T-helper 1 cell treated with Interleukin-12 subunit alpha and Interleukin-12 subunit beta and Interleukin-4 antibody, amounts not matched to agents 30 μg/mL and 1 μg/mL, for 36 hours (primary cell): ENCODE measurements at regions not wholly inside any gene's neighbourhood (a gene's known extent, or its start where the extent isn't known, plus 50 kb on each side); places are given as distances from the start of the nearest gene placed in this dataset.
"Not testable (repeated sequence)": the region's sequence is repeated elsewhere in the genome, so short reads cannot be mapped to it uniquely, and the experiment has no call there.

Experiments
- H3K27ac Mint-ChIP-seq: one replicate; pipeline ENCODE4 v1.8.0; 2021; ENCODE audit warnings: mild to moderate bottlenecking, mixed read lengths
- H3K27me3 Mint-ChIP-seq: one replicate; pipeline ENCODE4 v1.8.0; 2021; ENCODE audit warnings: low read depth, mixed read lengths
- H3K36me3 Mint-ChIP-seq: one replicate; pipeline ENCODE4 v1.8.0; 2021; ENCODE audit warnings: low read depth, mixed read lengths
- H3K4me1 Mint-ChIP-seq: one replicate; pipeline ENCODE4 v1.8.0; 2021; ENCODE audit warnings: low read depth, mixed read lengths
- H3K4me3 Mint-ChIP-seq: one replicate; pipeline ENCODE4 v1.8.0; 2021; ENCODE audit warnings: mild to moderate bottlenecking, moderate library complexity, mixed read lengths
- H3K9me3 Mint-ChIP-seq: one replicate; pipeline ENCODE4 v1.8.0; 2021; ENCODE audit warnings: mixed read lengths

- Mint-ChIP-seq H3K36me3 (no peaks in the 10 kb centered on the region), H3K9me3 (no peaks in the 10 kb centered on the region), H3K4me3 (no peak overlapping the region), H3K27me3 (peaks cover 7% of the 10 kb centered on the region), H3K27ac (no peak overlapping the region), H3K4me1 (no peaks in the 10 kb centered on the region)
Observed at GRCh38 chr7:25455683-25456251, 227.5 kb upstream of the NPVF start.

GRCh38 chr7:25456467-25457171, 228.3 kb upstream of the NPVF start:
- no peaks in the 10 kb centered on the region for H3K36me3 Mint-ChIP-seq
- H3K4me3 Mint-ChIP-seq, result no peak overlapping the region
- H3K27me3 Mint-ChIP-seq, result peaks cover 10% of the 10 kb centered on the region
- no peaks in the 10 kb centered on the region for H3K4me1 Mint-ChIP-seq
- H3K9me3 Mint-ChIP-seq, result no peaks in the 10 kb centered on the region
- H3K27ac Mint-ChIP-seq, result no peak overlapping the region

GRCh38 chr7:25459057-25459456, 230.8 kb upstream of the NPVF start:
- H3K27me3 Mint-ChIP-seq, result peaks cover 24% of the 10 kb centered on the region
- no peak overlapping the region for H3K4me3 Mint-ChIP-seq
- H3K36me3 Mint-ChIP-seq, result no peaks in the 10 kb centered on the region
- H3K9me3 Mint-ChIP-seq, result no peaks in the 10 kb centered on the region
- no peaks in the 10 kb centered on the region for H3K4me1 Mint-ChIP-seq
- no peak overlapping the region for H3K27ac Mint-ChIP-seq

- Mint-ChIP-seq H3K4me3 (no peak overlapping the region), H3K27ac (no peak overlapping the region), H3K36me3 (no peaks in the 10 kb centered on the region), H3K27me3 (peaks cover 31% of the 10 kb centered on the region), H3K9me3 (no peaks in the 10 kb centered on the region), H3K4me1 (no peaks in the 10 kb centered on the region)
Observed at GRCh38 chr7:25460433-25460832, 232.1 kb upstream of the NPVF start.

DNA sequence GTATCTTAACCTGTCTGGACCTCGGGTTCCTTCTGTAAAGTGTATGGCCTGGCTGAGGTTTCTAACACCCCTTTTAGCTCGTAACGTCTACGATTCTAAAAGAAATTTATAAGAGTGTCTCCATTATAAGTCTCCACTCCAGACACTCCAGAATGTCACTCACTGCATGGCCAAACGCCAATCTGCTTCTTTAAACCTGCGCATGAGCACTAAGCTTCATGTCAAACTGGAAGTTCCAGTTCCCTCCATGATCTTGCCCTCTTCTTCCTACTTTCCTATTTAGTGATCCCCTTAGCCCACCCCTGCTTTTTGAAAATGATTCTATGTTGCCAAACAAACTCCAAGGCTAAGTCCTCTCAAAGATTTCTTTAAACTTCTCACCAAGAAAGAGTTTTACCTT, 241.4 kb upstream of the NPVF start:
- no peak overlapping the region for H3K27ac Mint-ChIP-seq
- H3K9me3 Mint-ChIP-seq, result no peaks in the 10 kb centered on the region
- H3K36me3 Mint-ChIP-seq, result no peaks in the 10 kb centered on the region

DNA sequence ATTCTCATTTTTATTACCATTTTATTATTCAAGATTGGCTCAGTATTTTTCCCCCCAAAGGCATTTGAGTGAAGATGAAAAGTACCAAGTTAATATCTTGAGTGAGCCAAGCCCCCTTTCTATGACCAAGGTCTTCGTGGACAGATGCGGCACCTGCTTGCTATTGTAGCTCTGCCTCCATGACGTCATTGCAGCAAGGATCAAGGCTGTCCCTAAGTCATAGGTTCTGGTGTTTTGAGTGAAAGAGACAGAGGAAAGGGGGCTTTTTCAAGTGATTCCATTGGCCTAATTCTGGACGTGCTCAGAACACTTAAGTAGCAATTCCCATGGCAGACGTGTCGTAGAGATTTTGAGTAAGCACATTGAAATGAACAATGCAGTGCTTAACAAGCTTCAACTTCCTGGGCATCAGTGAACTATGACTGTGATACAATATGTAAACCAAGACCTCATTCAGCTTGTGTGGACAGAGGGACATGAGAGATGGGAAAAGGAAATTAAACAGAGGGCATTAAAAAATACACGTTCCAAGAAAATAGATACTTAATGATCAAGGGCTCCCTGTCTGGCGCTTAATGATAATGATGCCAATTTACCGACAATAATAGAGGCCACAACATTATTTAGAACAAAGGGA, 248.7 kb upstream of the NPVF start:
- Mint-ChIP-seq H3K9me3 (no peaks in the 10 kb centered on the region), H3K27me3 (peaks cover 3% of the 10 kb centered on the region), H3K4me1 (no peaks in the 10 kb centered on the region), H3K4me3 (no peak overlapping the region), H3K27ac (no peak overlapping the region), H3K36me3 (no peaks in the 10 kb centered on the region)

More for the DNA sequence above, 241.4 kb upstream of the NPVF start:
- no peak overlapping the region for H3K4me3 Mint-ChIP-seq
- H3K27me3 Mint-ChIP-seq, result peaks cover 2% of the 10 kb centered on the region
- no peaks in the 10 kb centered on the region for H3K4me1 Mint-ChIP-seq

GRCh38 chr7:25478221-25478620, 249.9 kb upstream of the NPVF start:
- not testable (repeated sequence) for H3K9me3 Mint-ChIP-seq, H3K36me3 Mint-ChIP-seq, H3K27me3 Mint-ChIP-seq, H3K4me3 Mint-ChIP-seq, H3K27ac Mint-ChIP-seq, H3K4me1 Mint-ChIP-seq

DNA sequence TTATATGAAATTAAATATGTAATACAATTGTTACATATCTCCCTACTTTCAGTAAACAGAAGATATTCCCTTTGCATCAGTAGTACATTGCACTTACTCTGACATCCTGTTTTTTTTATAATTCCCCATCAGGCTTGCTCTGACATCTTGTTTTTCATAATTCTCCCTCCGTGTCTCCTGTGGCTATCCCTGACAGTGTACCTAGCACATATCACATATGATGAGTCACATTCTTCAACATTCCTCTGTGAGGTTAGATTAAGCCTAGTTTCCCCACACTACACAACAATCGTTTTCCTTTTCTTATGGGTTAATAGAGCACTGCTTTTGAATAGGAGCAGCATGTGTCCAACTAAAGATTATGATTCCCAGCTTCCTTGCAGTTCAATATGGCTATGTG, 250.6 kb upstream of the NPVF start:
- Mint-ChIP-seq H3K4me1 (no peaks in the 10 kb centered on the region), H3K27me3 (peaks cover 9% of the 10 kb centered on the region)

GRCh38 chr7:25481891-25482290, 253.6 kb upstream of the NPVF start:
- H3K4me3 Mint-ChIP-seq, result no peak overlapping the region
- peaks cover 16% of the 10 kb centered on the region for H3K27me3 Mint-ChIP-seq

More for the DNA sequence above, 250.6 kb upstream of the NPVF start:
- H3K36me3 Mint-ChIP-seq, result no peaks in the 10 kb centered on the region
- no peaks in the 10 kb centered on the region for H3K9me3 Mint-ChIP-seq
- H3K4me3 Mint-ChIP-seq, result no peak overlapping the region
- no peak overlapping the region for H3K27ac Mint-ChIP-seq

DNA sequence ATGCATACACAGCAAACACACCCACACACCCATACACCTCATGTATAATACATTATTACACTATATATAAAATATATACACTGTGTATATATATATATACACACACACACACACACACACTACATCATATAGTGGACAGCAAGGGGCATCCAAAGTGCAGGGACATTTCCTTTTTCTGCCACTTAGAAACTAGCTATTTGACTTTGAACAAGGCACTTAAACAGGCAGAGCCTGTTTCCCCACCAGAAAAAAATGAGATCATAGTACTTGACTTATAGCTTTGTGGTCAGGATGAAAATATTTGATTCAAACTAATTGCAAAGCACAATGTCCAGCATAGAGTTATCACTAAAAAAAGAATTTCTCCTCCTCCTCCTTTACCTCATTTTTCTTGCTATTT, 254.3 kb upstream of the NPVF start:
- H3K4me3 Mint-ChIP-seq, result no peak overlapping the region
- peaks cover 19% of the 10 kb centered on the region for H3K27me3 Mint-ChIP-seq
- H3K9me3 Mint-ChIP-seq, result no peaks in the 10 kb centered on the region
- no peaks in the 10 kb centered on the region for H3K36me3 Mint-ChIP-seq
- no peaks in the 10 kb centered on the region for H3K4me1 Mint-ChIP-seq
- H3K27ac Mint-ChIP-seq, result no peak overlapping the region

More at GRCh38 chr7:25481891-25482290, 253.6 kb upstream of the NPVF start:
- Mint-ChIP-seq H3K36me3 (no peaks in the 10 kb centered on the region), H3K9me3 (no peaks in the 10 kb centered on the region), H3K27ac (no peak overlapping the region), H3K4me1 (no peaks in the 10 kb centered on the region)

- no peaks in the 10 kb centered on the region for H3K4me1 Mint-ChIP-seq
- peaks cover 22% of the 10 kb centered on the region for H3K27me3 Mint-ChIP-seq
- H3K27ac Mint-ChIP-seq, result no peak overlapping the region
- no peaks in the 10 kb centered on the region for H3K9me3 Mint-ChIP-seq
- H3K36me3 Mint-ChIP-seq, result no peaks in the 10 kb centered on the region
- H3K4me3 Mint-ChIP-seq, result no peak overlapping the region
Observed at GRCh38 chr7:25485026-25485425, 256.7 kb upstream of the NPVF start.

- Mint-ChIP-seq H3K4me1 (no peaks in the 10 kb centered on the region), H3K27ac (no peak overlapping the region), H3K36me3 (no peaks in the 10 kb centered on the region), H3K9me3 (no peaks in the 10 kb centered on the region), H3K4me3 (no peak overlapping the region), H3K27me3 (peaks cover 22% of the 10 kb centered on the region)
Observed at GRCh38 chr7:25486656-25487055, 258.4 kb upstream of the NPVF start.

DNA sequence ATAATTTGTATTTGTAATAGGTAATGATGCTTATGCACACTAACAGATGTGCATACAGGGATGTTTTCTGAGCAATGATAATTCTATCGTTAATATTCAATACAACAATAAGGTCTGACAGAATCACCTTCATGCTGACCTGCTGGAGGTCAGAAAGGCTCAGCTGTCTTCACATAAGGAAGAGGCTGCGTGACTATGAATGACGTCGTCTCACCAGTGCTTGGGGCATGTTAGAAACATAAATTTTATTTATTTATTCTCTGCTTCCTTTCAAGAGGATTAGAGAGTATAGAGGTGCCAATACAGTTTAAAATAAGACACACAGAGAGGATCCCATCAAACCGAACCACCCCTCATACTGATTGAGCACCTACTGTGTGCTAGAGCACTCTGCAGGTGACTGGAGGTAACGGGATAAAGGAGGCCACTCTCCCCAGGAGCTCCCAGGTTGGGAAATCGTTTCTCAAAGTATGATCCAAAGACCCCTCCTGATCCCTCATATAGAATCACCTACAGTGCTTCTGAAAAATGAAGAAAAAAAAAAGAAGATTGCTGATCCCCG, 265.6 kb upstream of the NPVF start:
- H3K27ac Mint-ChIP-seq, result no peak overlapping the region
- H3K4me3 Mint-ChIP-seq, result no peak overlapping the region
- H3K27me3 Mint-ChIP-seq, result peaks cover 4% of the 10 kb centered on the region
- peaks cover 15% of the 10 kb centered on the region for H3K4me1 Mint-ChIP-seq
- peaks cover 6% of the 10 kb centered on the region for H3K36me3 Mint-ChIP-seq
- no peaks in the 10 kb centered on the region for H3K9me3 Mint-ChIP-seq

- H3K36me3 Mint-ChIP-seq, result peaks cover 6% of the 10 kb centered on the region
- H3K27me3 Mint-ChIP-seq, result peaks cover 4% of the 10 kb centered on the region
- H3K9me3 Mint-ChIP-seq, result no peaks in the 10 kb centered on the region
- H3K27ac Mint-ChIP-seq, result no peak overlapping the region
- no peak overlapping the region for H3K4me3 Mint-ChIP-seq
- H3K4me1 Mint-ChIP-seq, result peaks cover 15% of the 10 kb centered on the region
Observed at GRCh38 chr7:25494896-25495295, 266.6 kb upstream of the NPVF start.
